ENCODE measurements at regions not wholly inside any gene's neighbourhood (a gene's known extent, or its start where the extent isn't known, plus 50 kb on each side); places are given as distances from the start of the nearest gene placed in this dataset.
"Not testable (repeated sequence)": the region's sequence is repeated elsewhere in the genome, so short reads cannot be mapped to it uniquely, and the experiment has no call there.

DNA sequence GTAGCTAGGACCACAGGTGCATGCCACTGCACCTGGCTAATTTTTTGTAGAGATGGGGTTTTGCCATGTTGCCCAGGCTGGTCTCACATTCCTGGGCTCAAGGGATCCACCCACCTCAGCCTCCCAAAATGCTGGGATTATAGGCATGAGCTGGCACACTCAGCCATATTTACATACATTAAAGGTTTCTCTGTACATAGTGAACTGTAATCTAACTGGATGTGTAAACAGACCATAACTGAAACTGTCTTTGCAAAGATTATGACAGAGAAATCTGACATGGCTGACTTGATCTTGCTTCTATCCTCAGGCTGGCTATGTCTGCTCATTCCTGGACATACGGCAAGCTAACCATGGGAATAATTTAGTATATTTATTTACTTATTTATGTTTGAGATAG lies 139.2 kb upstream of the XPO1 start:
- no peak for DNase-seq (ENCODE audit: low read depth in 2 of 2)

DNA sequence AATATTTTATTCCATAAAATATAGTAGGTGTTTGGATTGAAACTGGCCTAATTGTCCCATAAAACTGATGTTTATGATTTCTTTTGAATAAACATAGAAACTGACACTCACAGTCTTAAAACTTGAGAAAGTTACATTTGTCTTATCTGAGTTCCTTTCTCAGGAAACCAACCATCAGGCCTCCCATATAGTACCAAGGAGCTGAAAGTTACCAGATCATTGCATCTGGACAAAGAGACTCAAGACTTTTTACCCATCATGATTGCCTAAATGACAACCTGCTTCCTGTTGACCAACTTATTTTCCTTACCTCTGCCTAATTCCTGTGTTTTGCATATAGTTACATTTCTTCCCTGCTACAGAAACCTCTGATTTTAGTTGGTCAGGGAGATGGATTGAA lies 137.0 kb upstream of the XPO1 start:
- no peak for DNase-seq (ENCODE audit: low read depth in 2 of 2)

DNA sequence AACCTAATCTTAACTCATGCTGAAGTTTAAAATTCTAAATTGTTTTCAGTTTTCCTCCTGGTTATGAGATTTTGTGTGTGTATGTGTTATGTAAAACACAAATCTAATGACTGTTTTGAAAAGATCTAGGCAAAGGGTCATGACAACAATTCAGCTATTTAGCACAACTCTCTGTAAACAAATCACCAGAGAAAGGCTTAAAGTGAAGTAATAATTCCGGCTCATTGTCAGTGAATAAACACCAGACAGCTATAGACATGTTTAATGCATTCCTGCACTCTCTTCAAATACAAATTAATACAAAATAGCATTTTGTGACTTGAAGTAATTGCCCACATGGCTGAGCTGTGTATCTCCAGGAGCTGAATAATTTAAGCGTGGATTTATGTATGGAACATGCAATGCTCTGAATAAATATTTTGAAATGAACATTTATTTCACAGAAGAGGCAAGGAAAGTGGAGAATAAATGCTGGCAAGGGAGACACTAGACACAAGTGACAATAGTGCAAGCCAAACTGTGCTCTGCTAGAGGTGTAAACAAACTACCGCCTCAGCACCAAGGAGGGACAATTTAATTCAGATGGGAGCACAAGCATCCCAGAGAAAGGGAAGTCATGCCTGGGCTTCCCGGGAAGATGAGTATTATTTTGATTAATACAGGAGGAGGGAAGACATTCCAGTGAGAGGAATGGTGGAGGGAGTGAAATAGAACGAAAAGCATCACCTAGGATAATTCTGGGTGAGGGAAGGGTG lies 133.6 kb upstream of the XPO1 start:
- no peak for DNase-seq (ENCODE audit: low read depth in 2 of 2)

DNA sequence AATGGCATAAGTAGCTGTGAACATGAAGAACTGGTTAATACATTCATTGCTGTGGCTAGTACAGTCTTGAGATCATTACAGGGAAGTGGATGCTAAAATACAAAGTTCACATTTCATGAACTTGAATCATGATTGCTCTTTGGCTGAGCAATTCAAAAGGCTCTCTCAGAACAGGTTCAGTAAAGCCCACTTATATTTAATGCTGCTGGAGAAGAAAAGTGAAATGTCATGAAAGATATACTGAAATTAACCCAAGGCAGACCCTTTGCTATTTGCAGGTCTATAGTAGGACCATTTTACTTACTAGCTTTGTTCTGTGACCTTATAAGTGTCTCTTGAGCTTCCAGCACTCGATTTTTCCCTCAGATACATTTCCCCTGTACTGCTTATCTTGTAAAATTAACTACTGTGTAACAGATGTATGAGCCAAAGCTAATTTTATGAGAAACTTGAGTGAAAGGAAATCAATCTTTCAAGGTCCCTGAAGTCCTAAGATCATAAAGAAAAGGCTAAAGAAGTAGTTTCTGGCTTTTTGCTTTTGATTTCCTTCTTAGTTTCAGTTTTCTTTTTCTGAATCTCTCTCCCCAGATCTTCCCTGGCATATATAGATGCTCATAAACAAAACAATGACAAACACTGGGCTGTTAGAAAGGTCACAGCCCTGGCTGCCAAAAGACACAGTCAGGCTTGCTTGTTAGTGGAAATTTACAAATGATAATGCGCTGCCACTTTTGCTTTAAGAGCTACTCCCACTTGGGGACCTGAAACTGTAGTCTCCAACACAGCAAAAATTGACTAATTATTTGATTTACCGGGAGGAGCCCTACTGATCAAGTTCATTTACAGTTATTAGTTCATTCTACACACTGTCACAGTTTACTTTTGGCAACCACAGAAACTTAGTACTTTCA lies 132.7 kb upstream of the XPO1 start:
- DNase-seq (ENCODE audit: low read depth in 2 of 2), result no peak

DNA sequence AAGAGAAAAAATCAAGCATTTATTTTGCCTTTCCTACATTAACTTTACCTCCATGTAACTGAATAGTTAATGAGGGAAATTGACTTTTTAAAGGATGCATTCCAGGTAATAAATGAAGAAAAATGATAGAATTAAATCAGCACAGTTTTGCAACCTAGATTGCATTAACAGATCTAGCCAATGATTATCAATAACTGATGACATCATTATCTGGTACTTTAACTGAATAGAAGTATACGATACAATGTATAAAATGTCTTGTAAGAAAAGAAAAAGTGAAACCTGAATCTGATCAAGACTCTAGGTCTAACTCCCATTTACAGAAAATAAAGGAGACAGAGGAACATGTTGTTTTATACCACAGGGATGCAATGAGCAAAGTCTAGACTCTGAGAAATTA lies 126.0 kb upstream of the XPO1 start:
- no peak for DNase-seq (ENCODE audit: low read depth in 2 of 2)

DNA sequence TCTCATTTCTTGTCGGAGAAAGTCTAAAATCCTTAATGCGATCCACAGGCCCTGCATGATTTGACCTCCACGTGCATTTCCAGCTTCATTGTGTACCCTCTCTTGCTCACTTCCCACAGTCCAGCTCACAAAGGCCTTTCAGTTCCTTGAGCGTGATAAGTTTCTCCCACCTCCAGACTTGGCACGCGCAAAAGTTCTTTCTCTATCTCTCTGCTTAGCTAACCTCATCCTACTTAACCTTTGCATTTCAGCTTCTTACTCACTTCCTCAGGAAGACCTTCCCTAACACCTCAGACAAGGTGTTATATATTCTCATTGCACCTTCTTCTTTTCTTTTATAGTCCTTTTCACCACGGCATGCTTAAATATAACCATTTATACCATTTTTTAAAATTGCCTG lies 124.8 kb upstream of the XPO1 start:
- no peak for DNase-seq (ENCODE audit: low read depth in 2 of 2)

DNA sequence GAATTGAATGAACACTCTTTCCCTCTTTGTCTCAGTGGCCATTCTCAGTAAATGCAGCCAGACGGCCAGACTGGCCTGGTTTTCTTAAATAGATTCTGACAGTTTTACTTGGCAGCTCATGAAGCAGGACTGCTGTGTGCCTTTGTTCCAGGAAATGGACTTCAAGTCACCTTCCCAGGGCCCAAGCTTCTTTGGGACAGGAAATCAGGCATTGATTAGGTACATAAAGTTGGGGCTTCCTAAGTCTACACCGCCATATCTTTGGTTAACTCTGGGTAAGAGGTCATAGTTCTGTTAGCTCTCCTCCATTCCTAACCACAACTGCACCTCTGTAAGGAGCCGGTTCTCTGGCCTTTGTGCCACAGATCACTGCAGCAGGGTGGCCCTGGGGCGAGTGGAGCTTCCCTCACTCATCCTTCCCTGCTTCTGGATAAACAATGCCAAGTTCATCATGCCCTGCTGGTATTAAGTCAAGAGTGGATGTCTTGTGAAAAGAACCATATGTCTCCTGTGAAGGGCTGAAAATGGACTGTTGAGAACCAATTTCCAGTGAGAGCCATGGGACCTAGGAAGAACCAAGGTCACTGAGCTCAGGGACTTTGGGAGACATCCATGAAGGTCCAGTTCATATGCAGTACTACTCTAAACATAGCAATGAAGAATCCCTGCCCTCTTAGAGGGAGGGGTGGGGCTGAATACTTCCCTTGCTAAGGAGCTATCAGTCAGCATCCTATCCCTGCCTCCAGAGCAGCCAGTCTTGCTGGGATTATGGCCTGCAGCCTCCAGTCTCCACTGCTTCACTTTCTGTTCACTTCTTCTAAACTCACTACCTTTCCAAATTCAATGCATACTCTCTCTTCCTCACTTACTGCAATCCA lies 122.6 kb upstream of the XPO1 start:
- DNase-seq (ENCODE audit: low read depth in 2 of 2), result no peak

DNA sequence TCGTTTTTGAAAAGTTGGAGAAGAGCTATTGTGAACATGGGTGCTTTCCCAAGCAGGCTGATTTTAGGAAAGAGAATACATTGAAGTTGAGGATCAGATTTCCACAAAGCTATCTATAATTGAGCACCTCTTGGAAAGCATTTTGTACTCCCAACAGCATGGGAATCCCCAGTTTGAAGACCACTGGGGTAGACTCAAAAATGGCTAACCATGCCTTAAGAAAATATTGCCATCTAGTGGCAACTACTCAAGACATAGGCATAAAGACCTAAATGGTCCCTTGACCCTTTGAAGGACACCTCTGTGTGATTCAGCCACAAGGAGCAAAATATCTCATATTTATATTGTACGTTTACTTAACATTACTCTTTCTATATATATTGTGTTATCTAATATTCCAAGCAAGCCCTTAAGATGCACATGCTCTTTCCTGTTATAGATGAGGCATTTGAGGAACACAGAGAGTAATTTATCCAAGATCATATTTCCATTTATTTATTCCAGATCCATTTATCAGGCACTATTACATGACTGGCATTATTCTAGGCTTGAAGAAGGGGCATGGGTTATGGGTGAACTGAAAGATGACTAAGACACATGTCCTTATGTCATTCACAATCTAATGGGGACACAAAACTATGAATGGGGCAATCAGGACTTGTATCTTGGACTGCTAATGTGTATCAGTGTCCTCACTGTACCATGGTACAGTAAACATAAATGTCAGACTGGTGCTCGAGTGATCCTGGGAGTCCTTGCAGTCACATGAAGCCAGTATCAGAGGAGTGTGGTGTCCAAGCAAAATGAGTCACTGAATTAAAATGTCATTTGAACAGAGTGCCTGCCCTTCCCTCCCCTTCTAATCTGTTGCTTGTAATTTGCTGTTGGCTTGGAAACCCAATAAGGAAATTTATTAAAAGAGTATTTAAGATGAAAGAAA lies 121.0 kb upstream of the XPO1 start:
- no peak for DNase-seq (ENCODE audit: low read depth in 2 of 2)

DNA sequence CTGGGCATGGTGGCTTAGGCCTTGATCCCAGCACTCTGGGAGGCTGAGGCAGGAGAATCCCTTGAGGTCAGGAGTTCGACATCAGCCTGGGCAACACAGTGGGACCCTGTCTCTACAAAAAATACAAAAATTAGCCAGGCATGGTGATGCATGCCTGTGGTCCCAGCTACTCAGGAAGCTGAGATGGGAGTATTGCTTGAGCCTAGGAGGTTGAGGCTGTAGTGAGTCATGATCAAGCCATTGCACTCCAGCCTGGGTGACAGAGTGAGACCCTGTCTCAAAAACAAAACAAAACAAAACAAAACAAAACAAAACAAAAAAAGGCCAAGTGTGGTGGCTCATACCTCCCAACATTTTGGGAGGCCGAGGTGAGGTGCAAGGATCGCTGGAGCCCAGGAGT lies 111.8 kb upstream of the XPO1 start:
- not testable (repeated sequence) for DNase-seq (ENCODE audit: low read depth in 2 of 2)

DNA sequence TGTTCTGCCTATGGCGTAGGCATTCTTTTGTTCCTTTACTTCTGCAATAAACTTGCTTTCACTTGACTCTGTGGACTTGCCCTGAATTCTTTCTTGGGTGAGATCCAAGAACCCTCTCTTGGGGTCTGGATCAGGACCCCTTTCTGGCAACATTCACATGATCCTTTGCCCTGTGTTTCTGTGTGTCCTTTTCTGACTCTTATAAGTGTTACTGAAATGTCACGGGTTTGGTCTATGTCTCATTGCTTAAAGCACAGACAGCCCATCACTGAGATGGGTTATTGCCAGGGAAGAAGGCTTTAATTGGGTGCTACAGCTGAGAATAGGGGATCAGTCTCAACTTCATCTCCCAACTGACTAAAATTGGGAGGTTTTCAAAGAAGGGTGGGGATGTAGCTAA lies 110.9 kb upstream of the XPO1 start:
- no peak for DNase-seq (ENCODE audit: low read depth in 2 of 2)

DNA sequence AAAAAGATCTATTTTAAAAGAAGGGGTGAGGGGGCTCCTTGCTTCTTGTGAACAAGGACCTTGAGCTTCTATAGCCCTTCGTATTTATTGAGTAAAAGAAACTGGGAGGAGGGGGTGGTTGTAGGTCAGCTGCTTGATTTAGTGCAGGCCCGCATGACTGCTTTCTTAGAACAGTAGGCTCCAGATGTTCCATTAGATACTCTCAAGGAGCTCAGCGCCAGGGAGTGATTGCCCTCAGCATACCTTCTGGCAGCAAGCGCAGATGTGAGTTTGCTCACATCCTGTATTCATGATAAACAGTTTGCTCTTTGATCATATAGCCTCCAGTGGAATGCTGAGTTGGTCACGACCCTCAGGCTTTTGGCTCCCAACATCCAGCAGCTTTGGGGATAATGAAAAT lies 108.9 kb upstream of the XPO1 start:
- DNase-seq (ENCODE audit: low read depth in 2 of 2), result no peak

DNA sequence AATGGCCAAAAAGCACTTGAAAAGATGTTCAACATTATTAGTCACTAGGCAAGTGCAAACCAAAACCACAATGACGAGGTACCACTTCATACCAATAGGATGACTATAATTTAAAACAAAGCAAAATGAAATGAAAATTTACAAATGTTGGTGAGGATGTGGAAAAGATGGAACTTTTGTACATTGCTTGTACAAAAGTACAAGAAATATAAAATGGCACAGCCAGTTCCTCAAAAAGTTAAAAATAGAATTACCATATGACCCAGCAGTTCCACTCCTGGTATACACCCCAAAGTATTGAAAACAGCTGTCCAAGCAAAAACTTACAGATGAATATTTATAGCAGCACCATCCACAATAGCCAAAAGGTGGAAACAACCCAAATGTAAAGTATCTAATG lies 107.8 kb upstream of the XPO1 start:
- no peak for DNase-seq (ENCODE audit: low read depth in 2 of 2)

DNA sequence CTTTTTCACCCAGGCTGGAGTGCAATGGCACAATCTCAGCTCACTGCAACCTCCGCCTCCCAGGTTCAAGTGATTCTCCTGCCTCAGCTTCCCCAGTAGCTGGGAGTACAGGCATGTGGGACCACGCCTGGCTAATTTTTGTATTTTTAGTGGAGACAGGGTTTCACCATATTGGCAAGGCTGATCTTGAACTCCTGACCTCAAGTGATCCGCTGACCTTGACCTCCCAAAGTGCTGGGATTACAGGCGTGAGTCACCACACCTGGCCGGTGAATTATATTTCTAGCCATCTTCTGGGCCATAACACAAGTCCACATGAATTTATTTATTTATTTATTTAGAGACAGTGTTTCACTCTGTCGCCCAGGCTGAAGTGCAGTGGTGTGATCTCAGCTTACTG lies 105.0 kb upstream of the XPO1 start:
- DNase-seq (ENCODE audit: low read depth in 2 of 2), result not testable (repeated sequence)

DNA sequence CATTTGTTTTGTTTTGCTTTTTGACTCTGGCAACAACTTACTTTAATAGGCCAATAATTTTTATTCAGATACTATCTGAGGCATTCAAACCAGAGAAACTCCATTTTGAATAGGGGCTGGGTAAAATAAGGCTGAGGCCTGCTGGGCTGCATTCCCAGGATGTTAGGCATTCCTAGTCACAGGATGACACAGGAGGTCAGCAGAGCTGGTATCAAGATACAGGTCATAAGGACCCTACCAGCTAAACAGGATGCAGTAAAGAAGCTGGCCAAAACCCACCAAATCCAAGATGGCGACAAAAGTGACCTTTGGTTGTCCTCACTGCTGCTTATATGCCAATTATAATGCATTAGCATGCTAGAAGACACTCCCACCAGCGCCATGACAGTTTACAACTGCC lies 102.2 kb upstream of the XPO1 start:
- no peak for DNase-seq (ENCODE audit: low read depth in 2 of 2)

DNA sequence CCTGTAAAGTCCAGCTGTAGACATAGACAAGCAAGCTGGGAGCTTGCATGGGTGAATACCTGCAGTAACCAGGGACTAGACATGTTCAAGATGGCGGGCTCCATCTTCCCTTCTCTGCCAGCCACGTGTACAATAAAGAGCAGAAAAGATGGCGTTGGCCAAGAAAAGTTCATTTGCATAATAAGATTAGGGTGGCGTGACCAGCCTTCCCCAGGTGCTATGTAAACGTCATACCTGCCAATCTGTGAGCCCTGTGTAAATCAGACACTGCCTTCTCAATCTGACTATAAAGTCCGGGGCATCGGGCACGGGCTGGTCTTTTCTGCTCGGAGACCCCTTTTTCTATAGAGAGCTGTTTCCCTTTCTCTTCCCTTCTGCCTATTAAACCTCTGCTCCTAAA lies 101.6 kb upstream of the XPO1 start:
- no peak for DNase-seq (ENCODE audit: low read depth in 2 of 2)

DNA sequence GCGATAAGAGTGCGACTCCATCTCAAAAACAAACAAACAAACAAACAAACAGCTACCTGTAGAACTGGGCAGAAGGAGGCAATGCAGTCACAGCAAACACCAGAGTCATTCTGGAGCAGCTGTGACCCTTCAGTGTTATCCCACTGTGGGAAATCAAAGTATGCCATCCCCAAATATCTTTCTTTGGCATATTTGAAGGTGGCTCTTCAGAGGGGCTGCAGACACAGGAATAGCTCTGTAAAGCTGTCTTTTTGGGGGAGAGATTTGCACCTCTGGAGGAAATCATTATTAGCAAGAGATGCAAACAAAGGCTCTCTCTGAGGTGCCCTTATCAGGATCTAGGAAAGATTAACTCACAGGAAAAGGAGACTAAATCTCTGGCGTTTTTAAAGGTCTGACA lies 98.5 kb upstream of the XPO1 start:
- DNase-seq (ENCODE audit: low read depth in 2 of 2), result no peak

DNA sequence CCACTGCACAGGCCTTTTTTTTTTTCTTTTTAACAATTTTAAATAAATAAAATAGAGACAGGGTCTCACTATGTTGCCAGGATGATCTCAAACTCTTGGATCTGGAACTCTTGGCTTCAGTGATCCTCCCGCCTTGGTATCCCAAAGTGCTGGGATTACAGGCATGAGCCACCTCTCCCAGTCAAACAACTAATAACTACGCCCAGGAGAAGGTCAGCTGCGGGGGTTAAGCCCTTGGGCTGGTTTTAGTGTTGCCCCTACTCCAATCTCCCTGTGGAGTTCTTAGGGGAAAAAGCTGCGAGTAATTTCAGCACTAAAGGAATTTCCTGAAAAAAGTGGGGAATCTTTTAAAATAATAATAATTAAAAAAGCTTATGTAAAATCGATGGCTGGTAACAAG lies 96.4 kb upstream of the XPO1 start:
- no peak for DNase-seq (ENCODE audit: low read depth in 2 of 2)

DNA sequence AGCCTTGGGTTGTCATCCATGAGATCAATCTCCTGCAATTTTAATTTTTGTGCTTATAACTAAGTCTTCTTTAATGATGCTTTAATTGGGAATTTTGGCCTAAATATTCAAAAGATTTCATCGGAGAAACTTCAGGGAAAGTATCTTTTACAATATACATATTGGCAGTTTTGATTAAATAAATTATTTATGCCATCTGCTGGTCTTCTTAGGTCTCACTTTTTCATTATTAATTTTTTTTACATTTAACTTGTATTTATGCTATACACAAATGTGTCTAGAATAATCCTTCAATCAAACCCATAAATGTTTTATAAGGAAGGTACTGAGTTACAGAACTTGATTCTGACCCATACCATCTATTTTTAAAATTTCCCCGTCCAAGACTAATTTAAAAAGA lies 95.1 kb upstream of the XPO1 start:
- DNase-seq (ENCODE audit: low read depth in 2 of 2), result no peak

DNA sequence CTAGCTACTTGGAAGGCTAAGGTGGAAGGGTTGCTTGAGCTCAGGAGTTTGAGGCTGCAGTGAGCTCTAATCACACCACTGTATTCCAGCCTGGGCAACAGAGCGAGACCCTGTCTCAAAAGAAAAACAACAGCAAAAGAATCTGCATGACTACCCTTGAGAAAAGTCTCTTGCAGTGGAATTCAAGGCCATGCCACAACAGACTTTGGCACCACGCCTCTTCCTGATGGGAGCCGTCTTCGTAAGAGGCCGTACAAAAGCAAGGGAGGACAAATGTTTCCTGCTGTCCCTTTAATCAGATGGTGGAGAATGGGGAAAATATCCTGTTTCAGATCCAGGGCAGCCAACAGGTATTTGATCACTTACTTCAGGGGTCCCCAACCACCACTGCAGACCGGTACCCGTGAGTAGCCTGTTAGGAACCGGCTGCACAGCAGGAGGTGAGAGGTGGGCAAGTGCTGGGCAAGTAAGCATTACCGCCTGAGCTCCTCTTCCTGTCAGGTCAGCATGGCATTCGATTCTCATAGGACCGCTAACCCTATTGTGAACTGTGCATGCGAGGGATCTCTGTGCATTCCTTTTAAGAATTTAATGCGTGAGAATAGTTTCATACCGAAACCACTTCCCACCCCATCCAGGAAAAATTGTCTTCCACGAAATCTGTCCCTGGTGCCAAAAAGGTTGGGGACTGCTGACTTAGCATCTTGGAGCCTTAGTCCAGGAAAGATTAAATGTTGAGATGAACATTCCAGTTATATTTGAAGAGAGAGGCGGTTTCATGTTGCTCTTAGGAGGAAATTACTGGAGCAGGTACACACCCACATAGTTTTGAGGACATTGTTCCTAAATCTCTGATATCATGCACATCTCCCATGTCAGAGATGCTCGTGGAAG lies 94.4 kb upstream of the XPO1 start:
- DNase-seq (ENCODE audit: low read depth in 2 of 2), result no peak

DNA sequence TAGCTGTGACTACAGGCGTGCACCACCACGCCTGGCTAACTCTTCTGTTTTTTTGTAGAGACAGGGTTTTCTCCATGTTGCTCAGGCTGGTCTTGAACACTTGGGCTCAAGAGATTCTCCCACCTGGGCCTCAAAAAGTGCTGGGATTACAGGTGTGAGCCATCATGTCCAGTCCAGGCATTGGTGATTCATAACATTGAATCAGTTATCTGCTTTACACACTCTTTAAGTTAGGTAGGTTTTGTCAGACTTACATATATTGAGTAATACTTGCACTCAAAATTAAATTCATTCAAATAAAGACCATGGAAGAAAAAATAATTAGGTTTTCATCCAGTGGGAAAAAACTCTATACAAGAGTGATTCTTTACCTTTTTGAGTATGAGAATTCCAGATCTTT lies 93.2 kb upstream of the XPO1 start:
- no peak for DNase-seq (ENCODE audit: low read depth in 2 of 2)
